ENCODE measurements at regions not wholly inside any gene's neighbourhood (a gene's known extent, or its start where the extent isn't known, plus 50 kb on each side); places are given as distances from the start of the nearest gene placed in this dataset. TPM values are rescaled to one million over a fixed set of nuclear protein-coding genes. Genes with fewer than 3 reads are reported as not detected.

DNA sequence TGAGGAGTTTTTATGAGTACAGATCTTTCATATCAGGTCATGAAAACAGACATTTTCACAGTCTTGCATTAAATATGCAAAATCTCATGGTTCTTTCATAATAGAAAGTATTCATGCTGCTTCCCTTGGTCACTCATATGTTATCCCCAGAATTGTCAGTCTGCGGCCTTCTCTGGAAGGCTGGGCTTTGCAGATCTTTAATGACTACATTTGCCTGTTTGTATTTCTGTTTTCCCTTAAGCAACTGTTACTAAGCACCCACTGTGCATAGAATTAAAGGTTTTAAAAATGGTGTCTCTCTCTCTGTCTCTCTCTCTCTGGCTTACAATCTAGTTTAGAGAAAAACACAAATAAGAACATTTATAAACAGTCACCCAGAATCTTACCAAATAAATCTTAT, 456.3 kb downstream of the RIT2 start:
- no peaks in the 10 kb centered on the region for H3K36me3 ChIP-seq (ENCODE audit: control insufficient read depth, insufficient read depth, low read length)
- no peak overlapping the region for H3K27ac ChIP-seq (ENCODE audit: low read depth, low read length)
- no peak overlapping the region for H3K4me3 ChIP-seq (ENCODE audit: low read depth, low read length)
- peak in 1 of 6 donors; percentile 44 for DNase-seq (ENCODE audit: low read depth in 4 of 6, low spot score in 6 of 6)
- H3K27me3 ChIP-seq (ENCODE audit: control insufficient read depth, insufficient read depth, low read length), result no peaks in the 10 kb centered on the region
- no CpG with 5 or more reads among the region's 1 CpG for WGBS (ENCODE audit: insufficient coverage)
- no peaks in the 10 kb centered on the region for H3K4me1 ChIP-seq (ENCODE audit: control insufficient read depth, insufficient read depth, low read length)
- H3K9me3 ChIP-seq (ENCODE audit: control insufficient read depth, insufficient read depth, low read length), result no peaks in the 10 kb centered on the region

DNA sequence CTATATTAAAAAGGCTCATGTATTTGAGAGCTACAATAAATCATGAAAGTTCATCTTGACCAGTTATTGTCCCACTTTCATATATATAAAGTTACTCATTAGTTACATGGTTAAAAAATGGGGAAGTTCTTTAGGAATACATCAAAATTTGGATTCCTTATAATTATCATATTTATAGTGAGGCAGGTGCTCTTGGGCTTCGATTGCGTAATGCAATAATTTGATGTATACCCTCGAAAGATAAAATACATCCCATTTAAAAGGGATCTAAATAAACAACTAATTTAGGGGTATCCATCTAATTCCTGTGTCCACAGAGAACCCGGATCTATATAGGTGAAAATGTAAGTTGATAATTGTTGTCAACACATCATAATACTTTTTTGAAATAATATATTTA, 444.6 kb downstream of the RIT2 start:
- H3K9me3 ChIP-seq (ENCODE audit: control insufficient read depth, insufficient read depth, low read length), result no peaks in the 10 kb centered on the region

DNA sequence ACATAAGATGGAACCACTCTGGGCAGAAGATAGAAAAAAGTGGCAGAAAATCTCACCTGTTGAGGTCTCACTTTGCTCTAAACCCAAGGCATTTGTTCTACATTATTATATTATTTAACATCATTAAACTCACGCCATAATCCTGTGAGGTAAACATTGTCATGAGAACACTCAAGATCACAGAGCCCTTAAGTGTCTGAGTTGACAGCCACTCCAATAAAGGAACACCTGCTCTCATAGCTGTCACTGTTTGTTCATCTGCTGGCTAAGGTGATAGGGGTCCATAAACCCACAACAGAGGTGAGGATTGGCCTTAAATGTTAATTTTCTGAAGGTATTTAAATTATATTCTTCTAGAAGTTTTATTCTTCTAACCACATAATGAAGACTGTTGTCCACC, 439.7 kb downstream of the RIT2 start:
- 100% methylated on average over 1 of the region's 1 CpG for WGBS (ENCODE audit: insufficient coverage)
- H3K27me3 ChIP-seq (ENCODE audit: control insufficient read depth, insufficient read depth, low read length), result no peaks in the 10 kb centered on the region

More for the DNA sequence above, 444.6 kb downstream of the RIT2 start:
- H3K36me3 ChIP-seq (ENCODE audit: control insufficient read depth, insufficient read depth, low read length), result no peaks in the 10 kb centered on the region
- no peak overlapping the region for H3K4me3 ChIP-seq (ENCODE audit: low read depth, low read length)
- WGBS (ENCODE audit: insufficient coverage), result no CpG with 5 or more reads among the region's 4 CpGs
- DNase-seq (ENCODE audit: low read depth in 4 of 6, low spot score in 6 of 6), result no peak
- no peaks in the 10 kb centered on the region for H3K4me1 ChIP-seq (ENCODE audit: control insufficient read depth, insufficient read depth, low read length)
- no peaks in the 10 kb centered on the region for H3K27me3 ChIP-seq (ENCODE audit: control insufficient read depth, insufficient read depth, low read length)
- H3K27ac ChIP-seq (ENCODE audit: low read depth, low read length), result no peak overlapping the region

DNA sequence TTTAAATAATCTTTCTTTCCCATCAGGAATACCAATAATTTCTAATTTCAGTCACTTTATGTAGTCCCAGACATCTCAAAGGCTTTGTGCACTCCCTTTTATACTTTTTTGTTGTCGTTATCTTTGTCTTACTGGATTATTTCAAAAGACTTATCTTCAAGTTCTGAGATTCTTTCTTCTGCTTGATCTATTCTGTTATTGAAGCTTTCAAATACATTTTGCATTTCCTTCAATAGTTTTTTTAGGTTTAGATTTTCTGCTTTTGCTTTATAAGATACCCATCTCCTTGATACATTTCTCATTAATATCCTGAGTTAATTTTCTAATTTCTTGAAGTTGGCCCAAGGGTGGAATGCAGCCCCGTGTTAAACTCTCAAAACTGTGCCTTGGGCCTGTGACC, 432.4 kb downstream of the RIT2 start:
- WGBS (ENCODE audit: insufficient coverage), result no CpG with 5 or more reads among the region's 2 CpGs
- no peaks in the 10 kb centered on the region for H3K4me1 ChIP-seq (ENCODE audit: control insufficient read depth, insufficient read depth, low read length)
- DNase-seq (ENCODE audit: low read depth in 4 of 6, low spot score in 6 of 6), result no peak

More for the DNA sequence above, 439.7 kb downstream of the RIT2 start:
- no peaks in the 10 kb centered on the region for H3K4me1 ChIP-seq (ENCODE audit: control insufficient read depth, insufficient read depth, low read length)
- no peak for DNase-seq (ENCODE audit: low read depth in 4 of 6, low spot score in 6 of 6)
- H3K9me3 ChIP-seq (ENCODE audit: control insufficient read depth, insufficient read depth, low read length), result no peaks in the 10 kb centered on the region
- no peaks in the 10 kb centered on the region for H3K36me3 ChIP-seq (ENCODE audit: control insufficient read depth, insufficient read depth, low read length)
- no peak overlapping the region for H3K4me3 ChIP-seq (ENCODE audit: low read depth, low read length)
- H3K27ac ChIP-seq (ENCODE audit: low read depth, low read length), result no peak overlapping the region

DNA sequence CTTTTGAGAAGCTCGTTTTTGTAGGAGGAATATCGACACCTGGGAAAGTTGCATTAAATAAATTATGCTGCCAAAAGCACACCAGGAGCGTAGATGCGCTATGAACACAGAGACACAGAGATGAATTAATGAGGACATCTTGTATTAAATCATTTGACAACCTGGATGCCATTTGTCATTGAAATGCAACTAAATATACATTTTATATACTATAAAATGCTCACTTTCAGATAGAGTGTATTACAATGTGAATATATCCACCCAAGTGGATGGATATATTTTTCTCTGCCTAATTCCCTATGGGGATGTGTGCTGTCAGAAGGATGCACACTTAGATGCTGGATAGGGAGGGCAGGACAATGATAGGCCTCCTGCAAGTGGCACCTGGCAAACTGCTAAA, 426.2 kb downstream of the RIT2 start:
- 94% methylated on average over 2 of the region's 4 CpGs for WGBS (ENCODE audit: insufficient coverage)
- Histone ChIP-seq H3K4me1 (ENCODE audit: control insufficient read depth, insufficient read depth, low read length) (no peaks in the 10 kb centered on the region), H3K27me3 (ENCODE audit: control insufficient read depth, insufficient read depth, low read length) (no peaks in the 10 kb centered on the region), H3K9me3 (ENCODE audit: control insufficient read depth, insufficient read depth, low read length) (no peaks in the 10 kb centered on the region), H3K36me3 (ENCODE audit: control insufficient read depth, insufficient read depth, low read length) (no peaks in the 10 kb centered on the region), H3K4me3 (ENCODE audit: low read depth, low read length) (no peak overlapping the region), H3K27ac (ENCODE audit: low read depth, low read length) (no peak overlapping the region)
- no peak for DNase-seq (ENCODE audit: low read depth in 4 of 6, low spot score in 6 of 6)

More for the DNA sequence above, 432.4 kb downstream of the RIT2 start:
- Histone ChIP-seq H3K36me3 (ENCODE audit: control insufficient read depth, insufficient read depth, low read length) (no peaks in the 10 kb centered on the region), H3K27me3 (ENCODE audit: control insufficient read depth, insufficient read depth, low read length) (no peaks in the 10 kb centered on the region), H3K27ac (ENCODE audit: low read depth, low read length) (no peak overlapping the region), H3K4me3 (ENCODE audit: low read depth, low read length) (no peak overlapping the region), H3K9me3 (ENCODE audit: control insufficient read depth, insufficient read depth, low read length) (no peaks in the 10 kb centered on the region)

Small RNA genes in the stretch of these regions (small RNA-seq; reads per million reads assigned to genes)
- not detected for gene RNA5SP454 (ENCODE audit: low replicate concordance)
